HG03064 (cell line): ENCODE measurements at regions not wholly inside any gene's neighbourhood (a gene's known extent, or its start where the extent isn't known, plus 50 kb on each side); places are given as distances from the start of the nearest gene placed in this dataset.

Experiments used
- ATAC-seq: cut with Tn5 transposase; IDR thresholded peaks from one replicate; pipeline ENCODE4 v1.9.1; 2021; ENCODE audit warnings: low read depth; ENCODE audit not compliant: unreplicated experiment

GRCh38 chr5:96013254-96013653, 51.6 kb upstream of the ELL2 start:
- no peak for ATAC-seq

GRCh38 chr5:96012399-96012798, 50.7 kb upstream of the ELL2 start:
- no peak for ATAC-seq
